ENCODE measurements at regions not wholly inside any gene's neighbourhood (a gene's known extent, or its start where the extent isn't known, plus 50 kb on each side); places are given as distances from the start of the nearest gene placed in this dataset.
A peak's percentile ranks its signal among the peaks of the same experiment; 100 is the strongest.
"Not testable (repeated sequence)": the region's sequence is repeated elsewhere in the genome, so short reads cannot be mapped to it uniquely, and the experiment has no call there.

DNA sequence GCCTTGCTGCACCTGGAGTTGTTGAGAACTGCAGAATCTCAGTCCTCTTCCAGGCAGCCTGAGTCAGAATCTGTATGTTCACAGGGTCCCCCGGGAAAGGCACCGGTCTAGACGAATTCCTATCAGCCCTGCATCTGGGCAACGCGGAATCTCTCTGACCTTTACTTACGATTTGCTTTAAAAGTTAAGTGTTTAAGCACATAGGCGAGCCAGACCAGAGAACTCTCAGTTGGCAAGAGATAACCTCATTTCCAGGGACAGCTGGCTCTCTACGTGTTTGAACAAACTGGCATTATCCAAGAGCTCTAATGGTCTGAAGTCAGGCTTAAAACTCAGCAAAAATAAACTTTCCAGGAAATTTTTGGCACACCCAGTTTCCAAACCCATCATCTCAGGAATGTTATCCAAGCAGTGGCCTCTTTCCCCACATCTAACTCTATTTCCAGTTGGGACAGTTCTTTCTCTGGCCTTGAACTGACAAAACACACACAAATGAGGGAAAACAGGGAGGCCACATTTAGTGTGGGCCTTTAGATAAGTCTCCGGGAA is 53.4 kb downstream of the HES1 start:
- peak; percentile 55 for DNase-seq

DNA sequence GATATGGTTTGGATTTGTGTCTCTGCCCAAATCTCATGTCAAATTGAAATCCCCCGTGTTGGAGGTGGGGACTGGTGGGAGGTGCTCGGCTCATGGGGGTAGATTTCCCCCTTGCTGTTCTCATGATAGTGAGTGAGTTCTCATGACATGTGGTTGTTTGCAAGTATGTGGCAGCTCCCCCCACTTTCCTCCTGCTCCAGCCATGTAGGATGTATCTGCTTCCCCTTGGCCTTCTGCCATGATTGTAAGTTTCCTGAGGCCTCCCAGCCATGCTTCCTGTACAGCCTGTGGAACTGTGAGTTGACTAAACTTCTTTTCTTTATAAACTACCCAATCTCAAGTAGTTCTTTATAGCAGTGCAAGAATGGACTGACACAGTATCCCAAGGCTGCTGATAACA is 55.9 kb downstream of the HES1 start:
- not testable (repeated sequence) for DNase-seq

- no peak for DNase-seq
These were observed 58.3 kb downstream of the HES1 start for GRCh38 chr3:194194051-194194756.

DNA sequence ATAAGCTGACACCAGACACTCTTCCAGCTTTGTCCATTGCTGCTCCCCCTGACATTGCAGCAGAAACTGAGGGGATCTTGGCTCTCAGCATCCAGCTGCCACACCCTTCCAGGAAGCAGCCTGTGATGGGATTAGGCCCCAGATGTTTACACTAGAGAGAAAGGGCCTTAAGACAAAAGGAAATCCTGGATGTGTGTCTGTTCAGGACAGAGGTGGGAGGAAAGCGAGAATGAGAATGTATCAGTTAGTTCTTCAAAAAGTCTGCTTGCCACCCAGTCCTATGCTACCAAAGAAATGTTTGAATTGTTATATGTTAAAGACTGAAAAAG is 58.8 kb downstream of the HES1 start:
- no peak for DNase-seq

- DNase-seq = no peak
These were observed 59.7 kb downstream of the HES1 start for GRCh38 chr3:194195611-194196010.

- no peak for DNase-seq
These were observed 60.9 kb downstream of the HES1 start for GRCh38 chr3:194196876-194197275.

GRCh38 chr3:194197396-194197960 is 61.5 kb downstream of the HES1 start:
- DNase-seq = no peak

DNA sequence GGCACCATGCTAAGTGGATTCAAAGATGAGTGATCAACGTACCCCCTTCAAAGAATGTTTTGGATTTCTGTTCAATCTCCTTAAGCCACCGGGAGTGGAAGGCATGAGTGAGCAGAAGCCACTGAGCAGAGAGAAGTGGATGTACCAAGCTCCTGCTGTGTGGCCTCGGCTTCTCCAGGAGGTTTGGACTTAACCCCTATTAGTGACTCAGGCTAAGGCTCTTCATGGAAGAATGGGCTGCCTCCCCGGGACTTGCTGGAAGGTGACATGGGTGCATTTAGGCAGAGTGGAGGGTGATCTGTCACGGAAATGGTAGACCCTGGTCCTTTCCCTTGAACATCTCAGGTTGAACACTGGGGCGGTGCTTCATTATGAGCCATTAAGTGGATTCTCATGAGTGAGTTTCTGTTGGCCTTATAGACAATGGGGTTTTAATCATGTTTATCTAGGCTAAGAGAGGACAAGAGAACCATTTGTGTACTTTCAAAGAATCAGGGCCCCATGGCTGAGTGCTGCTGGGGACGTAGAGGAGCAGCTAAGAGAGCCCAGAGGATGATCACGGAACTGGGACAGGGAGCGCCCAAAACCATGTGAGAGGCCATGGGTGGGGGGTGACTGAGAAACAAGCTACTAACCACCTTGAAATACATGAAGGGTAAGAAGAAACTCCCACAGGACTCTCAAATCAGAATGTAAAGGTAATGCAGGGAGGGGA is 62.2 kb downstream of the HES1 start:
- DNase-seq = peak; percentile 18

DNA sequence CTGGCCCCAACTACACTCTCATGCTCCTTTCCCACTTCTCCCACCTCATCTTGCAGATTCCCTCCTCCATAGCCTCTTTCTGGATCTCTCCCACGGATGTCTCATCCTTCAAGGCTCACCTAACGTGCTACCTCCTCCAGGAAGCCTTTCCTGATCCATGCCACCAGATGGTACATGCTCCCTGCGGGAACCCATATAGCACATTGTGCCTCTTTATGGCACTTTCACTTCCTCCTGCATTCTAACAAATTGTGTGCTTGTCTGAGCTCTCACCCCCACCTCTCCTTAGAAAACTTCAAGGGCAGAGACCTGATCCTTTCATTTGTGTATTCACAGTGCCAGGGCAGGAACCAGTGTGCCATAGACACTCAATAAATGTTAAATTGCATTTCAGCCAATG is 63.0 kb downstream of the HES1 start:
- no peak for DNase-seq

DNA sequence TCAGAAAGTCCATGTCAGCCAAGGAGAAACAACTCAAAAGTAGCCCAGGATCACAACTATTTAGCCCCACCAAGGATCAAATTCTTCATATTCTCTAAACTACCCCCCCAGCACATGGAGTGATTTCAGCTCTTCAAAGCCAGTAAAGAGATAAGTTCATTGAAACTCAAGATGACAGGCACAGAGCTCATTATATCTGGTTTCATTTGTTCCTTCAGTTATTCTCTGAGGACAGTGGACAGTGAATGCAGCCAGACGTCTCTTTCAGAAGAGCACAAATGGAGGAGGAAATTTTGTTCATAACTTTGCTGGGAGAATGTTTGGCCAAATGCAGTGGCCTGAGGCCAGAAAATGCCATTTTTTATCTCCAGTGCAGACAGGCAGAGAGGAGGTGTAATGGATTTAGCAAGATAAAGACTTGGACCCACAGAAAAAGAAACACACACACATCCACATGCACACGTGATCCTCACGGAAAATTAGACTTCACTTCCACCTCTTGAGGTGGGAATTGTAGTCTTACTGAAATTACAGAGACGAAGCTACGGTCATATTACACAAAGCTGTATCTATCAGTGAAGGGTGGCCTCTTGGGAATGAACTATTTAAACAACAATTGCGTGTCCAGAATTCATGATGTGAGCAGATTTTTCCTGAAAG is 64.6 kb downstream of the HES1 start:
- DNase-seq = no peak

- DNase-seq = no peak
These were observed 66.2 kb downstream of the HES1 start for GRCh38 chr3:194201953-194202666.

- DNase-seq = no peak
These were observed 67.6 kb downstream of the HES1 start for GRCh38 chr3:194203482-194204041.

DNA sequence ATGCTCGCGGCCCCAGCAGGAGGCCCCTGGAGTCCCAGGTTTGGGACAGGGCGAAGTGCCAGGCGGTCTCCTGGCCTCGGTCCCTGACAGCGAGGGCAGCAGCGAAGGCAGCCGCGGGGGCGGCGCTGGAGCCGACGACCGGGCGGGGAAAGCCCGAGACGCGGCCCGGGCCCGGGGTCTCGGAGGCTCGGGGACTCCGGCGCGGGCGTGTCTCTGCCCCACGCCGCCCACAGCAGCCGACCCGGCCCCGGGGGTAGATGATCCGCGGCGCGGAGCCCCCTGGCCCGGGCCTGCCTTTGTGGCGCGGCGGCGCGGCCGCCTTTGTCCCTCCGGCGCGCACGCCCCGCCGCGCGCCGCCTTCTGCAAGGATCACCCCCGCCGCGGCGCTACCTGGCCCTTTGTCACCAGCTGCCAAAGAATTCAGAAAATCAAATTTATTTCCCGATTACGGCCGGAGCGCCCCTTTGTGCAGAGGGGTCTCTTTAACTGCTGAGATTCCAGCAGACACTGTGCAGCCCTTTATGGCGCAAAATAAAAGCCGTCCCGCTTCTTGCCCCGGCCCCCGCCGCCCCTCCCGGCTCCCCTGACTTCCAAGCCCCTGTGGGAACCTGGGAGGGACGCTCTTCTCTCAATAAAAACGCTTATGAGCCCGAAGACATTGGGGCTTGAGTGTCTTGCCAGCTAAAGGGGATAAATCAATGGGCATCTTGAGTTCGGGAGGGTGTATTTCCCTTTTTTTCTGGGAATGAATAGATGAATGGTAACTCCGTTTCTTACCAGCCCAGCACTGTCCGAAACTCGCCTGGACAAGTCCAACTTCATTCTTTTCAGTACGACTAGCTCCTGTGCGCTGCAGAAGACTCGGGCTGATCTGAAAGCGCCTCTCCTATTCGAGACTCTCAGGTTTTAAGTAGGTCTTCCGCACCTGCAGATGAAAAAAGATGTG is 68.4 kb downstream of the HES1 start:
- DNase-seq = peak; percentile 10

DNA sequence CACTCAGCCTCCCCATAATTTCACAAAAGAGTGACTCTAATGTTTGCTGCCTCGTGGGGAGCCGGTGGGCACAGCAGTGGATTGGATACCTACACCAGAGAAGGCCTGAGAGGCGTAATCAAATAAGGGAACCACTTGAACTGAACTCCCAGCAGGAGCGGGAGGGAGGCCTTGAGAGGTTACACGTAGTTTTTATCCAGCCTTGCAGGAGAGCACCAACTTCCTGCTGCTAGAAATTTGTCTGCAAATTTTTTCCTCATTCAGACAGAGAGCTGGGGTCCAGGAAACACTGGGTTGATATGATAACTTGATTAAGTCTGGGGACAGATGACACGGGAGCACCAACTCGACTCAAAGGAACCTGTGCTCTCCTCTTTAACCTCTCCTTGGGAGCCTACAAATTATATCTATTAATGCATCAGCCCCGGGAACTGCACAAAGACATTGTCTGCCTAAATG is 69.8 kb downstream of the HES1 start:
- DNase-seq = peak; percentile 84

- DNase-seq = peak; percentile 34
These were observed 70.4 kb downstream of the HES1 start for GRCh38 chr3:194206320-194206719.

- no peak for DNase-seq
These were observed 72.8 kb downstream of the HES1 start for GRCh38 chr3:194208709-194209108.

- DNase-seq = no peak
These were observed 76.4 kb downstream of the HES1 start for GRCh38 chr3:194212161-194212844.

- no peak for DNase-seq
These were observed 76.9 kb downstream of the HES1 start for GRCh38 chr3:194212845-194213331.

DNA sequence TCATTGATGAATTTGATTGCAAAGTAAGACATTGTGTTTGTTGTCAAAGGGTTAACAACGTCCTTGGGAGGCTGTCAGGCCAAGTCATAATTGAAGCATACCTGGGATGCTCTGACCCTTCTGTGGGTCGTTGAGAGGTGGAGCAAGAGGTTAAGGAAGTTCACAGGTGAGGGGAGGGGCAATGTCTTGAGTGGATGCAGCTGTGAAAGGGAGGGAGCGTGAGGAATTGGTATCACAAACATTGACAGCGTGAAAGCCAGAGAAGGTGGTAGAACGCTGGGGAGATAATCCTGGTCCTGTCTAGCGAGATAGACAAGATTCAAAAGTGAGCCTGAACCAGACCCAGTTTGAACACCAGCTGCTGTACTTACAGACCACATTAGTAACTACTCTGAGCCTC is 79.4 kb downstream of the HES1 start:
- no peak for DNase-seq

GRCh38 chr3:194218646-194219453 is 82.9 kb downstream of the HES1 start:
- DNase-seq = no peak

Measured in NCI-H1092 treated with DMSO at 0.1 percent for 48 hours (cell line).